ENCODE measurements at regions not wholly inside any gene's neighbourhood (a gene's known extent, or its start where the extent isn't known, plus 50 kb on each side); places are given as distances from the start of the nearest gene placed in this dataset.

DNA sequence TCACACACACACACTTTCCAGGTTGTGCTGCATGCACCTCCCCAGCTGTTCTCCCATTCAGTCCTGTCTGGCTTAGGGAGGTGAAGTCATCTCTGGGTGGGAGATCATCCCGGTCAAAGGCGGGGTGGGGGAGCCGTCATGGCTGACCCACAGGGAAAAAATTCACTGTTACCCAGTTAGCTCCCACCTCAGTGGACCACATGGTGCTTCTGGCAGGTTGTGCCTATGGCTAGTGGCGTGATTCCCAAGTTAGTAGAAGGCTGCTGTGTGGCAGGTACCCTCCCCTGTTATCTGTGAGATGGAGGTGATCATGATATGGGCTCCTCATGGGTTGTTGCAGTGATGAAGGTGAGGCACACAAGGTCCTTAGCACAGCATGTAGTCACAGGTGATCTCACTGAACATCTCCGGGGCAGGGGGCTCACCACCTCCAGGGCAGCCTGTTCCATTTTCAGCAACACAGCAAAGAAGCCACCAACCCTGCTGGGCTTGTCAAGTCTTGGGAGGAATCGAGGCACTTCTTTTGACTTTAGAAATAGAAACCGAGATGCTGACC lies 154.9 kb upstream of the CCND2 start:
- Histone ChIP-seq H3K9me3 (replicated peaks) (no peaks in the 10 kb centered on the region), H3K36me3 (no peaks in the 10 kb centered on the region), H3K27me3 (ENCODE audit: low read depth) (peaks cover 27% of the 10 kb centered on the region), H3K4me3 (no peak overlapping the region), H3K27ac (replicated peaks) (no peak overlapping the region), H3K4me1 (peaks cover 30% of the 10 kb centered on the region)
- DNase-seq: no peak
- intact Hi-C loops (cut with micrococcal nuclease): no loop called here
- TF ChIP-seq, protein P1, sequence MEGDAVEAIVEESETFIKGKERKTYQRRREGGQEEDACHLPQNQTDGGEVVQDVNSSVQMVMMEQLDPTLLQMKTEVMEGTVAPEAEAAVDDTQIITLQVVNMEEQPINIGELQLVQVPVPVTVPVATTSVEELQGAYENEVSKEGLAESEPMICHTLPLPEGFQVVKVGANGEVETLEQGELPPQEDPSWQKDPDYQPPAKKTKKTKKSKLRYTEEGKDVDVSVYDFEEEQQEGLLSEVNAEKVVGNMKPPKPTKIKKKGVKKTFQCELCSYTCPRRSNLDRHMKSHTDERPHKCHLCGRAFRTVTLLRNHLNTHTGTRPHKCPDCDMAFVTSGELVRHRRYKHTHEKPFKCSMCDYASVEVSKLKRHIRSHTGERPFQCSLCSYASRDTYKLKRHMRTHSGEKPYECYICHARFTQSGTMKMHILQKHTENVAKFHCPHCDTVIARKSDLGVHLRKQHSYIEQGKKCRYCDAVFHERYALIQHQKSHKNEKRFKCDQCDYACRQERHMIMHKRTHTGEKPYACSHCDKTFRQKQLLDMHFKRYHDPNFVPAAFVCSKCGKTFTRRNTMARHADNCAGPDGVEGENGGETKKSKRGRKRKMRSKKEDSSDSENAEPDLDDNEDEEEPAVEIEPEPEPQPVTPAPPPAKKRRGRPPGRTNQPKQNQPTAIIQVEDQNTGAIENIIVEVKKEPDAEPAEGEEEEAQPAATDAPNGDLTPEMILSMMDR (IDR thresholded peaks at IDR 0.05; ENCODE audit: borderline replicate concordance): no peak

- no peaks in the 10 kb centered on the region for H3K9me3 ChIP-seq (replicated peaks)
- H3K36me3 ChIP-seq: no peaks in the 10 kb centered on the region
- TF ChIP-seq, protein P1 (IDR thresholded peaks at IDR 0.05; ENCODE audit: borderline replicate concordance): no peak
- H3K4me3 ChIP-seq: no peak overlapping the region
- peaks cover 30% of the 10 kb centered on the region for H3K4me1 ChIP-seq
- peak; percentile 53 for DNase-seq
- no peak overlapping the region for H3K27ac ChIP-seq (replicated peaks)
- intact Hi-C loops (cut with micrococcal nuclease): no loop called here
- H3K27me3 ChIP-seq (ENCODE audit: low read depth): peaks cover 31% of the 10 kb centered on the region
These were observed 155.5 kb upstream of the CCND2 start for GRCh38 chr12:4118017-4118510.

DNA sequence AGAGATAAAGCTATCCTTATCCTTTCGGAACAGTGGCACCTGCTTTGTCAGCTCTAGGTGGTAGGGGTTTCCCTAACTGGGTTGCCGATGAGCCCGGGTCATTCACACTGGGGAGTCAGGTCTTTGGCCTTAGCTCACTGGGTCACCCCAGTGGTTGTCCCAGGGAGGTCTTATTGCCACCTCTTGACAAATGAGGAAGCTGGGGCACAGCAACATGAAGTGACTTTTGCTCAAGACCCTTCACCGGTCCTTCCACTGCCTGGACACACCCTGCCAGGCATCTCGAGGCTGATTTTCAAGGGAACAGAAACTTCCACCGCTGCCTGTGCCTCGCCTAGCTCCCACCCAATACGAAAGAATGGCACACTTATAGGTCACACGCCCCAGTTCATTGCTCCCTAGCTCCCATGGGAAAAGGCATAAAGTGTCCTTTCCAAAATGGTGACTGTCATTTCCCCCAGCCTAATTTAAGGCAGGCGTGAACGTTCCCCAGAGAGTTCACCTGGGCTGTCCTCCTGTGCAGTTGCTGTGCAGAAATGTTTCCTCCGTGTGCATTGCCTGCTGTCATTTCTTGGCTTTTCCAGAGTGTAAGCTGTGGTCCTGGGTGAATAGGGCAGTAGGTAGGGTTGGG lies 156.1 kb upstream of the CCND2 start:
- H3K4me1 ChIP-seq: peaks cover 30% of the 10 kb centered on the region
- TF ChIP-seq, protein P1 (IDR thresholded peaks at IDR 0.05; ENCODE audit: borderline replicate concordance): no peak
- H3K27me3 ChIP-seq (ENCODE audit: low read depth): peaks cover 31% of the 10 kb centered on the region
- no peak for DNase-seq
- H3K9me3 ChIP-seq (replicated peaks): no peaks in the 10 kb centered on the region
- no peak overlapping the region for H3K4me3 ChIP-seq
- no peaks in the 10 kb centered on the region for H3K36me3 ChIP-seq
- H3K27ac ChIP-seq (replicated peaks): no peak overlapping the region
- intact Hi-C loops (cut with micrococcal nuclease): no loop called here

- Histone ChIP-seq H3K36me3 (no peaks in the 10 kb centered on the region), H3K27me3 (ENCODE audit: low read depth) (peaks cover 23% of the 10 kb centered on the region), H3K4me3 (no peak overlapping the region), H3K4me1 (peaks cover 30% of the 10 kb centered on the region), H3K9me3 (replicated peaks) (no peaks in the 10 kb centered on the region), H3K27ac (replicated peaks) (no peak overlapping the region)
- intact Hi-C loops (cut with micrococcal nuclease): no loop called here
- no peak for DNase-seq
- TF ChIP-seq, protein P1 (IDR thresholded peaks at IDR 0.05; ENCODE audit: borderline replicate concordance): no peak
These were observed 157.1 kb upstream of the CCND2 start for GRCh38 chr12:4116251-4117111.

GRCh38 chr12:4115570-4115969 lies 158.0 kb upstream of the CCND2 start:
- peaks cover 14% of the 10 kb centered on the region for H3K27me3 ChIP-seq (ENCODE audit: low read depth)
- intact Hi-C loops (cut with micrococcal nuclease): no loop called here
- no peak overlapping the region for H3K4me3 ChIP-seq
- DNase-seq: no peak
- TF ChIP-seq, protein P1 (IDR thresholded peaks at IDR 0.05; ENCODE audit: borderline replicate concordance): no peak
- no peaks in the 10 kb centered on the region for H3K9me3 ChIP-seq (replicated peaks)
- H3K4me1 ChIP-seq: peaks cover 30% of the 10 kb centered on the region
- no peak overlapping the region for H3K27ac ChIP-seq (replicated peaks)
- H3K36me3 ChIP-seq: no peaks in the 10 kb centered on the region

All from left ventricle myocardium inferior (tissue), 1 donor.